KOPT-K1 (cell line): ENCODE measurements at regions not wholly inside any gene's neighbourhood (a gene's known extent, or its start where the extent isn't known, plus 50 kb on each side); places are given as distances from the start of the nearest gene placed in this dataset.

Experiments
- H3K27ac ChIP-seq: fragments of 200-600 bp; sonication (generic); 2 replicates; pipeline ENCODE4 v1.5.1; 2016; ENCODE audit warnings: antibody characterized with exemption, mild to moderate bottlenecking, low read depth, low read length; ENCODE audit not compliant: poor library complexity, severe bottlenecking
- H3K36me3 ChIP-seq: fragments of 200-600 bp; sonication (generic); 2 replicates; pipeline ENCODE4 v1.5.1; 2017; ENCODE audit warnings: antibody characterized with exemption, mild to moderate bottlenecking, low read length, moderate library complexity; ENCODE audit not compliant: insufficient read depth
- H3K9me3 ChIP-seq: fragments of 200-600 bp; sonication (generic); 2 replicates; pipeline ENCODE4 v1.5.1; 2017; ENCODE audit warnings: antibody characterized with exemption, low read length, mild to moderate bottlenecking; ENCODE audit not compliant: insufficient read depth, poor library complexity, severe bottlenecking

- Histone ChIP-seq H3K9me3 (no peaks in the 10 kb centered on the region), H3K27ac (no peak overlapping the region), H3K36me3 (no peaks in the 10 kb centered on the region)
These were observed 178.4 kb upstream of the CDH20 start for GRCh38 chr18:61154866-61155265.

GRCh38 chr18:61155586-61155985 lies 177.6 kb upstream of the CDH20 start:
- H3K27ac ChIP-seq = no peak overlapping the region
- H3K36me3 ChIP-seq = no peaks in the 10 kb centered on the region
- no peaks in the 10 kb centered on the region for H3K9me3 ChIP-seq

- no peaks in the 10 kb centered on the region for H3K9me3 ChIP-seq
- H3K36me3 ChIP-seq = no peaks in the 10 kb centered on the region
- no peak overlapping the region for H3K27ac ChIP-seq
These were observed 175.8 kb upstream of the CDH20 start for GRCh38 chr18:61157451-61157850.

- no peak overlapping the region for H3K27ac ChIP-seq
- no peaks in the 10 kb centered on the region for H3K9me3 ChIP-seq
- H3K36me3 ChIP-seq = no peaks in the 10 kb centered on the region
These were observed 174.0 kb upstream of the CDH20 start for GRCh38 chr18:61159246-61159645.

- no peak overlapping the region for H3K27ac ChIP-seq
- H3K9me3 ChIP-seq = no peaks in the 10 kb centered on the region
- H3K36me3 ChIP-seq = no peaks in the 10 kb centered on the region
These were observed 168.9 kb upstream of the CDH20 start for GRCh38 chr18:61164321-61164720.

- Histone ChIP-seq H3K27ac (no peak overlapping the region), H3K36me3 (no peaks in the 10 kb centered on the region), H3K9me3 (no peaks in the 10 kb centered on the region)
These were observed 165.3 kb upstream of the CDH20 start for GRCh38 chr18:61167902-61168301.

GRCh38 chr18:61169386-61169785 lies 163.8 kb upstream of the CDH20 start:
- Histone ChIP-seq H3K27ac (no peak overlapping the region), H3K36me3 (no peaks in the 10 kb centered on the region), H3K9me3 (no peaks in the 10 kb centered on the region)

- Histone ChIP-seq H3K27ac (no peak overlapping the region), H3K9me3 (no peaks in the 10 kb centered on the region), H3K36me3 (no peaks in the 10 kb centered on the region)
These were observed 160.6 kb upstream of the CDH20 start for GRCh38 chr18:61172624-61173023.

GRCh38 chr18:61173554-61173953 lies 159.7 kb upstream of the CDH20 start:
- H3K36me3 ChIP-seq = no peaks in the 10 kb centered on the region
- H3K9me3 ChIP-seq = no peaks in the 10 kb centered on the region
- H3K27ac ChIP-seq = no peak overlapping the region

GRCh38 chr18:61183798-61184197 lies 149.4 kb upstream of the CDH20 start:
- Histone ChIP-seq H3K27ac (no peak overlapping the region), H3K9me3 (no peaks in the 10 kb centered on the region), H3K36me3 (no peaks in the 10 kb centered on the region)

GRCh38 chr18:61187971-61188370 lies 145.3 kb upstream of the CDH20 start:
- Histone ChIP-seq H3K9me3 (no peaks in the 10 kb centered on the region), H3K27ac (no peak overlapping the region), H3K36me3 (no peaks in the 10 kb centered on the region)

- H3K9me3 ChIP-seq = no peaks in the 10 kb centered on the region
- no peak overlapping the region for H3K27ac ChIP-seq
- no peaks in the 10 kb centered on the region for H3K36me3 ChIP-seq
These were observed 143.9 kb upstream of the CDH20 start for GRCh38 chr18:61189376-61189775.

- no peaks in the 10 kb centered on the region for H3K36me3 ChIP-seq
- no peak overlapping the region for H3K27ac ChIP-seq
- H3K9me3 ChIP-seq = no peaks in the 10 kb centered on the region
These were observed 138.5 kb upstream of the CDH20 start for GRCh38 chr18:61194726-61195125.

GRCh38 chr18:61196750-61197149 lies 136.5 kb upstream of the CDH20 start:
- Histone ChIP-seq H3K36me3 (no peaks in the 10 kb centered on the region), H3K27ac (no peak overlapping the region), H3K9me3 (no peaks in the 10 kb centered on the region)

- Histone ChIP-seq H3K27ac (no peak overlapping the region), H3K36me3 (no peaks in the 10 kb centered on the region)
These were observed 134.7 kb upstream of the CDH20 start for GRCh38 chr18:61198486-61198885.

GRCh38 chr18:61199171-61199848 lies 133.9 kb upstream of the CDH20 start:
- Histone ChIP-seq H3K36me3 (no peaks in the 10 kb centered on the region), H3K27ac (no peak overlapping the region)

More at GRCh38 chr18:61198486-61198885, 134.7 kb upstream of the CDH20 start:
- H3K9me3 ChIP-seq = no peaks in the 10 kb centered on the region

More at GRCh38 chr18:61199171-61199848, 133.9 kb upstream of the CDH20 start:
- no peaks in the 10 kb centered on the region for H3K9me3 ChIP-seq
